K562 (cell line): ENCODE measurements at regions not wholly inside any gene's neighbourhood (a gene's known extent, or its start where the extent isn't known, plus 50 kb on each side); places are given as distances from the start of the nearest gene placed in this dataset.

ENCODE experiments used
- POU5F1 ChIP-seq: fragments of 150-350 bp; IDR thresholded peaks from 2 replicates; pipeline ENCODE4 v1.6.1; 2014; ENCODE audit warnings: borderline replicate concordance, low read length, low read depth, mild to moderate bottlenecking; ENCODE audit not compliant: partially characterized antibody
- TCF7L2 ChIP-seq: fragments of 150-350 bp; IDR thresholded peaks from 2 replicates; pipeline ENCODE4 v1.6.1; 2016; ENCODE audit warnings: low read depth, mild to moderate bottlenecking, low read length, moderate library complexity
- TF ChIP-seq, protein P1 (sequence below), 3 experiments: IDR thresholded peaks in 2 of 3; conservative IDR thresholded peaks in 1 of 3; 2 replicates each; pipeline ENCODE4 v1.5.1; 2011 to 2012; ENCODE audit warnings: low read length in 3 of 3, mild to moderate bottlenecking in 3 of 3, control low read depth in 2 of 3, improper control_type of control experiment in 1 of 3, inconsistent platforms in 1 of 3, low read depth in 1 of 3, mixed read lengths in 1 of 3, moderate library complexity in 1 of 3; ENCODE audit not compliant: insufficient read depth in 2 of 3
- TF ChIP-seq, protein P2 (sequence below): sonication (generic); formaldehyde crosslinking; IDR thresholded peaks from 2 replicates; pipeline ENCODE4 v1.9.0; 2022; ENCODE audit warnings: mild to moderate bottlenecking, missing genetic modification reagents
- TF ChIP-seq, protein P3 (sequence below): fragments of 450-650 bp; IDR thresholded peaks from 2 replicates; pipeline ENCODE4 v1.6.1; 2016; ENCODE audit warnings: low read depth
- TF ChIP-seq, protein P4 (sequence below): sonication (generic); formaldehyde crosslinking; IDR thresholded peaks from 2 replicates; pipeline ENCODE4 v1.8.1; 2023; ENCODE audit warnings: mild to moderate bottlenecking, missing genetic modification reagents

DNA sequence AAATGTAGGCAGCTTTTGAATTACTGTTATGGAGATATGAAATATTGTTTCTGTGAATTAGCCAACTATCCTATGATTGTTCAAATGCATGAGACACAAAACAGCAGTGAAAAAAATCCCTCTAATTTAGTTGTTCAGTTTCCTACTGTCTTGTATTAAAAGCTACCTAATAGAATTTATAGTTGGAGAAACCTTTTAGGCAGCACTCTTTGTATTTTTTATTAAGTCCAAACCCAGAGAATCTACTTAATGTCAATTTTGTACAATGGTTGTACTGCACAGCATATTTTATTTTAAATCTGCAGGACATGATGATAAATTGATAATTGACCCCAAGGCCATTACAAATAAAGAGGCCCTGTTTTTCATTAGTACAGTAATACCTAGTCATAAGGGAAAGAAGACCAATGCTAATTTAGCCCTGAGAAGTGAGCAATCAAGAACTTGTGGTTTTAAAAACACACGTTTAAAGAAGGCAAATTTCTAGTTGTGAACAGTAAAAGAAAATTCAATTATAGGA lies 607.5 kb downstream of the ISL1 start:
- TF ChIP-seq POU5F1 (no peak), TCF7L2 (no peak)
- TF ChIP-seq, protein P1, sequence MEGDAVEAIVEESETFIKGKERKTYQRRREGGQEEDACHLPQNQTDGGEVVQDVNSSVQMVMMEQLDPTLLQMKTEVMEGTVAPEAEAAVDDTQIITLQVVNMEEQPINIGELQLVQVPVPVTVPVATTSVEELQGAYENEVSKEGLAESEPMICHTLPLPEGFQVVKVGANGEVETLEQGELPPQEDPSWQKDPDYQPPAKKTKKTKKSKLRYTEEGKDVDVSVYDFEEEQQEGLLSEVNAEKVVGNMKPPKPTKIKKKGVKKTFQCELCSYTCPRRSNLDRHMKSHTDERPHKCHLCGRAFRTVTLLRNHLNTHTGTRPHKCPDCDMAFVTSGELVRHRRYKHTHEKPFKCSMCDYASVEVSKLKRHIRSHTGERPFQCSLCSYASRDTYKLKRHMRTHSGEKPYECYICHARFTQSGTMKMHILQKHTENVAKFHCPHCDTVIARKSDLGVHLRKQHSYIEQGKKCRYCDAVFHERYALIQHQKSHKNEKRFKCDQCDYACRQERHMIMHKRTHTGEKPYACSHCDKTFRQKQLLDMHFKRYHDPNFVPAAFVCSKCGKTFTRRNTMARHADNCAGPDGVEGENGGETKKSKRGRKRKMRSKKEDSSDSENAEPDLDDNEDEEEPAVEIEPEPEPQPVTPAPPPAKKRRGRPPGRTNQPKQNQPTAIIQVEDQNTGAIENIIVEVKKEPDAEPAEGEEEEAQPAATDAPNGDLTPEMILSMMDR (IDR thresholded peaks at IDR 0.05 in 2 of 3, conservative IDR thresholded peaks at IDR 0.05 in 1 of 3; ENCODE audit: insufficient read depth in 2 of 3, low read depth in 1 of 3, low read length in 3 of 3), result no peak
- TF ChIP-seq, protein P2, sequence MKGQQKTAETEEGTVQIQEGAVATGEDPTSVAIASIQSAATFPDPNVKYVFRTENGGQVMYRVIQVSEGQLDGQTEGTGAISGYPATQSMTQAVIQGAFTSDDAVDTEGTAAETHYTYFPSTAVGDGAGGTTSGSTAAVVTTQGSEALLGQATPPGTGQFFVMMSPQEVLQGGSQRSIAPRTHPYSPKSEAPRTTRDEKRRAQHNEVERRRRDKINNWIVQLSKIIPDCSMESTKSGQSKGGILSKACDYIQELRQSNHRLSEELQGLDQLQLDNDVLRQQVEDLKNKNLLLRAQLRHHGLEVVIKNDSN, result no peak
- TF ChIP-seq, protein P3, sequence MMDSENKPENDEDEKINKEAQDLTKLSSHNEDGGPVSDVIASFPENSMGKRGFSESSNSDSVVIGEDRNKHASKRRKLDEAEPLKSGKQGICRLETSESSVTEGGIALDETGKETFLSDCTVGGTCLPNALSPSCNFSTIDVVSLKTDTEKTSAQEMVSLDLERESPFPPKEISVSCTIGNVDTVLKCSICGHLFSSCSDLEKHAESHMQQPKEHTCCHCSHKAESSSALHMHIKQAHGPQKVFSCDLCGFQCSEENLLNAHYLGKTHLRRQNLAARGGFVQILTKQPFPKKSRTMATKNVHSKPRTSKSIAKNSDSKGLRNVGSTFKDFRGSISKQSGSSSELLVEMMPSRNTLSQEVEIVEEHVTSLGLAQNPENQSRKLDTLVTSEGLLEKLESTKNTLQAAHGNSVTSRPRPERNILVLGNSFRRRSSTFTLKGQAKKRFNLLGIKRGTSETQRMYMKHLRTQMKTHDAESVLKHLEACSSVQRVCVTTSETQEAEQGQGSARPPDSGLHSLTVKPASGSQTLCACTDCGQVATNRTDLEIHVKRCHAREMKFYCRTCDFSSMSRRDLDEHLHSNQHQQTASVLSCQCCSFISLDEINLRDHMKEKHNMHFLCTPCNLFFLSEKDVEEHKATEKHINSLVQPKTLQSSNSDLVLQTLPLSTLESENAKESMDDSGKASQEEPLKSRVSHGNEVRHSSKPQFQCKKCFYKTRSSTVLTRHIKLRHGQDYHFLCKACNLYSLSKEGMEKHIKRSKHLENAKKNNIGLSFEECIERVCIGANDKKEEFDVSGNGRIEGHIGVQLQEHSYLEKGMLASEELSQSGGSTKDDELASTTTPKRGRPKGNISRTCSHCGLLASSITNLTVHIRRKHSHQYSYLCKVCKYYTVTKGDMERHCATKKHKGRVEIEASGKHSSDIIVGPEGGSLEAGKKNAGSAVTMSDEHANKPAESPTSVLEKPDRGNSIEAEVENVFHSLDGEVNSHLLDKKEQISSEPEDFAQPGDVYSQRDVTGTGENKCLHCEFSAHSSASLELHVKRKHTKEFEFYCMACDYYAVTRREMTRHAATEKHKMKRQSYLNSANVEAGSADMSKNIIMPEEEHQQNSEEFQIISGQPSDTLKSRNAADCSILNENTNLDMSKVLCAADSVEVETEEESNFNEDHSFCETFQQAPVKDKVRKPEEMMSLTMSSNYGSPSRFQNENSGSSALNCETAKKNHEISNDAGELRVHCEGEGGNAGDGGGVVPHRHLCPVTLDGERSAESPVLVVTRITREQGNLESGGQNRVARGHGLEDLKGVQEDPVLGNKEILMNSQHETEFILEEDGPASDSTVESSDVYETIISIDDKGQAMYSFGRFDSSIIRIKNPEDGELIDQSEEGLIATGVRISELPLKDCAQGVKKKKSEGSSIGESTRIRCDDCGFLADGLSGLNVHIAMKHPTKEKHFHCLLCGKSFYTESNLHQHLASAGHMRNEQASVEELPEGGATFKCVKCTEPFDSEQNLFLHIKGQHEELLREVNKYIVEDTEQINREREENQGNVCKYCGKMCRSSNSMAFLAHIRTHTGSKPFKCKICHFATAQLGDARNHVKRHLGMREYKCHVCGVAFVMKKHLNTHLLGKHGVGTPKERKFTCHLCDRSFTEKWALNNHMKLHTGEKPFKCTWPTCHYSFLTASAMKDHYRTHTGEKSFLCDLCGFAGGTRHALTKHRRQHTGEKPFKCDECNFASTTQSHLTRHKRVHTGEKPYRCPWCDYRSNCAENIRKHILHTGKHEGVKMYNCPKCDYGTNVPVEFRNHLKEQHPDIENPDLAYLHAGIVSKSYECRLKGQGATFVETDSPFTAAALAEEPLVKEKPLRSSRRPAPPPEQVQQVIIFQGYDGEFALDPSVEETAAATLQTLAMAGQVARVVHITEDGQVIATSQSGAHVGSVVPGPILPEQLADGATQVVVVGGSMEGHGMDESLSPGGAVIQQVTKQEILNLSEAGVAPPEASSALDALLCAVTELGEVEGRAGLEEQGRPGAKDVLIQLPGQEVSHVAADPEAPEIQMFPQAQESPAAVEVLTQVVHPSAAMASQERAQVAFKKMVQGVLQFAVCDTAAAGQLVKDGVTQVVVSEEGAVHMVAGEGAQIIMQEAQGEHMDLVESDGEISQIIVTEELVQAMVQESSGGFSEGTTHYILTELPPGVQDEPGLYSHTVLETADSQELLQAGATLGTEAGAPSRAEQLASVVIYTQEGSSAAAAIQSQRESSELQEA, result no peak
- TF ChIP-seq, protein P4, sequence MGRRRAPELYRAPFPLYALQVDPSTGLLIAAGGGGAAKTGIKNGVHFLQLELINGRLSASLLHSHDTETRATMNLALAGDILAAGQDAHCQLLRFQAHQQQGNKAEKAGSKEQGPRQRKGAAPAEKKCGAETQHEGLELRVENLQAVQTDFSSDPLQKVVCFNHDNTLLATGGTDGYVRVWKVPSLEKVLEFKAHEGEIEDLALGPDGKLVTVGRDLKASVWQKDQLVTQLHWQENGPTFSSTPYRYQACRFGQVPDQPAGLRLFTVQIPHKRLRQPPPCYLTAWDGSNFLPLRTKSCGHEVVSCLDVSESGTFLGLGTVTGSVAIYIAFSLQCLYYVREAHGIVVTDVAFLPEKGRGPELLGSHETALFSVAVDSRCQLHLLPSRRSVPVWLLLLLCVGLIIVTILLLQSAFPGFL (CRISPR knock-in tag), result no peak
